K562 (cell line): ENCODE measurements at regions not wholly inside any gene's neighbourhood (a gene's known extent, or its start where the extent isn't known, plus 50 kb on each side); places are given as distances from the start of the nearest gene placed in this dataset.

Experiments
- CREB1 ChIP-seq, 2 experiments: sonication (generic) in 1 of 2; formaldehyde crosslinking in 1 of 2; IDR thresholded peaks; 2 replicates each; pipeline versions ENCODE4 v1.6.1 to v1.8.0; 2012 to 2022; ENCODE audit warnings: inconsistent platforms in 1 of 2, mild to moderate bottlenecking in 1 of 2, missing genetic modification reagents in 1 of 2, moderate library complexity in 1 of 2
- L3MBTL2 ChIP-seq: fragments of 450-650 bp; IDR thresholded peaks from 2 replicates; pipeline ENCODE4 v1.6.1; 2016; ENCODE audit warnings: mild to moderate bottlenecking, moderate library complexity
- SIN3A ChIP-seq, 2 experiments: fragments of 150-350 bp in 1 of 2; IDR thresholded peaks; 2 replicates each; pipeline ENCODE4 v1.6.1; 2011 to 2016; ENCODE audit warnings: borderline replicate concordance in 2 of 2, low read depth in 2 of 2, low read length in 2 of 2, mild to moderate bottlenecking in 2 of 2, moderate library complexity in 2 of 2; ENCODE audit not compliant: control insufficient read depth in 1 of 2
- ZBTB7A ChIP-seq: IDR thresholded peaks from 2 replicates; pipeline ENCODE4 v1.6.1; 2011; ENCODE audit warnings: low read depth, mild to moderate bottlenecking, low read length, moderate library complexity, borderline replicate concordance; ENCODE audit not compliant: control insufficient read depth
- TF ChIP-seq, protein P1 (sequence below): sonication (generic); formaldehyde crosslinking; IDR thresholded peaks from 2 replicates; pipeline ENCODE4 v1.5.0; 2020; ENCODE audit warnings: missing genetic modification reagents
- TF ChIP-seq, protein P2 (sequence below): fragments of 450-650 bp; IDR thresholded peaks from 2 replicates; pipeline ENCODE4 v1.6.1; 2016

DNA sequence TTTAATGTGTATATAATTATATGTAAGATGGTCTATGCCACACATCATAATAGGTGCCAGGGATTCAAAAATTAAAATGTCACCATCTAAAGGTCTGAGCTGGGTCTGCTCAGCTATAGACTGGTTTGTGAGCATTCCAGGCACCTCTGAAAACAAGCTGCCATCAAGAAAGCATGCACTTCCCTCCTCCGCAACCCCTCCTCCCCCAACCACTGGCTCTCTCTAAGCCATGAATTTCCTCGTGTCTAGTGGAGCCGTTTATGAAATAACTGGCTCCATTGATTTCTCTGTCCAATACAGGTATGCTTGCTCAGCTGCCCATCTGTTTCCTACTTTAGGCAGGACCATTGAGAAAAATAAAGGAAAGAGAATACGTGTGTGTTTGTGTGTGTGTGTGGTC lies 522.6 kb upstream of the PLXNA2 start:
- TF ChIP-seq, protein P1, sequence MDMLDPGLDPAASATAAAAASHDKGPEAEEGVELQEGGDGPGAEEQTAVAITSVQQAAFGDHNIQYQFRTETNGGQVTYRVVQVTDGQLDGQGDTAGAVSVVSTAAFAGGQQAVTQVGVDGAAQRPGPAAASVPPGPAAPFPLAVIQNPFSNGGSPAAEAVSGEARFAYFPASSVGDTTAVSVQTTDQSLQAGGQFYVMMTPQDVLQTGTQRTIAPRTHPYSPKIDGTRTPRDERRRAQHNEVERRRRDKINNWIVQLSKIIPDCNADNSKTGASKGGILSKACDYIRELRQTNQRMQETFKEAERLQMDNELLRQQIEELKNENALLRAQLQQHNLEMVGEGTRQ, result no peak
- TF ChIP-seq L3MBTL2, result no peak
- no peak for TF ChIP-seq ZBTB7A
- TF ChIP-seq CREB1 (IDR thresholded peaks at IDR 0.05), result no peak
- no peak for TF ChIP-seq CREB1 (CRISPR knock-in tag; IDR thresholded peaks at IDR 0.05)
- TF ChIP-seq, protein P2, sequence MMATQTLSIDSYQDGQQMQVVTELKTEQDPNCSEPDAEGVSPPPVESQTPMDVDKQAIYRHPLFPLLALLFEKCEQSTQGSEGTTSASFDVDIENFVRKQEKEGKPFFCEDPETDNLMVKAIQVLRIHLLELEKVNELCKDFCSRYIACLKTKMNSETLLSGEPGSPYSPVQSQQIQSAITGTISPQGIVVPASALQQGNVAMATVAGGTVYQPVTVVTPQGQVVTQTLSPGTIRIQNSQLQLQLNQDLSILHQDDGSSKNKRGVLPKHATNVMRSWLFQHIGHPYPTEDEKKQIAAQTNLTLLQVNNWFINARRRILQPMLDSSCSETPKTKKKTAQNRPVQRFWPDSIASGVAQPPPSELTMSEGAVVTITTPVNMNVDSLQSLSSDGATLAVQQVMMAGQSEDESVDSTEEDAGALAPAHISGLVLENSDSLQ, result no peak
- TF ChIP-seq SIN3A (IDR thresholded peaks at IDR 0.05; ENCODE audit: borderline replicate concordance in 2 of 2, control insufficient read depth in 1 of 2, low read depth in 2 of 2, low read length in 2 of 2), result no peak
